ENCODE measurements at regions not wholly inside any gene's neighbourhood (a gene's known extent, or its start where the extent isn't known, plus 50 kb on each side); places are given as distances from the start of the nearest gene placed in this dataset.
"Not testable (repeated sequence)": the region's sequence is repeated elsewhere in the genome, so short reads cannot be mapped to it uniquely, and the experiment has no call there.

DNA sequence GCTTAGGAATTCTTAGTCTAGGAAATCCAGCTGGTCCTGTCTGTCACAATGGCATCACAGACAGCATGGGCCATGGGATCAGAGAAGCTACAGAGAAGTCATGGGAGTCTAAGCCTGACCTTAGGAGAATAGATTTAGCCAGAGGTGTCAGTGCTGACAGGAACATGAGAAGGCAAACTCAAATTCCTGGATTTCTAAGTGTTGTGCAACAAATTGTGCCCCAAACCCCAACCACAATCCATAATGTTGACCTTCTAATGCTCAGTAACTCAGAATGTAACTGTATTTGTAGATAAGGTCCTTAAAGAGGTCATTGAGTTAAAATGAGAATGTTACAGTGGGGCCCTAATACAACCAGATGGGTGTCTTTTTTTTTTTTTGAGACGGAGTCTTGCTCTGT lies 95.9 kb upstream of the RHOBTB1 start:
- Mint-ChIP-seq H3K27ac (no peak overlapping the region), H3K36me3 (no peaks in the 10 kb centered on the region), H3K4me3 (no peak overlapping the region), H3K9me3 (peaks cover 0 to 2% (median 0%) of the 10 kb centered on the region in 6 donors), H3K27me3 (ENCODE audit: low read depth in 3 of 3) (peaks cover 0 to 3% (median 2%) of the 10 kb centered on the region in 3 donors), H3K4me1 (no peaks in the 10 kb centered on the region)
- no peak for DNase-seq

DNA sequence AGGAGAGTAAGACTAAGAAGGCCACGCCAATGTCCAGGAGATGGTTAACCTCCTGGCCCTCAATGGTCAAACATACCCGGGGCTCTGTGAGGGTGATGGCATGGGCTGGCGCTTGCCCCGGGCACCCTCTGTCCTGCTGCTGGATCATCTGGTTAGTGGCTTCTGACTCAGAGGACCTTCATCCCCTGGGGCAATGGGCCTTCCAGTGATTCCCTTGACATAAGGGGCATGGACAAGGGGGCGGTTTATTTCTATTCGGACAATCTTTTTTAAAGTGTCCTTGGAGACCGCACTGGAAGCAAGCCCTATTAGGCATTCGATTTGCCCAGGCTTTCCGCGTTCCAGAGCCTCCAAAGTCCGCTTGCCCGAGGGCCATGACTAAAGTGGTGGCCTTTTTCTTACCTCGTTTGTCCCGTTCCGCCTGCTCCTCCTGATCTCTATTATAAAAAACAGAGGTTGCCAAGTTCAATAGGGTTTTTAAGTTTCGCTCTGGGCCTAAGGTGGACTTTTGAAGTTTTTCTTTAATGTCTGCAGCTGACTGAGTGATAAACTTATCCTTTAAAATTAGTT lies 93.4 kb upstream of the RHOBTB1 start:
- not testable (repeated sequence) for H3K27me3 Mint-ChIP-seq (ENCODE audit: low read depth in 3 of 3); H3K9me3 Mint-ChIP-seq; DNase-seq; H3K4me1 Mint-ChIP-seq; H3K4me3 Mint-ChIP-seq; H3K36me3 Mint-ChIP-seq; H3K27ac Mint-ChIP-seq

DNA sequence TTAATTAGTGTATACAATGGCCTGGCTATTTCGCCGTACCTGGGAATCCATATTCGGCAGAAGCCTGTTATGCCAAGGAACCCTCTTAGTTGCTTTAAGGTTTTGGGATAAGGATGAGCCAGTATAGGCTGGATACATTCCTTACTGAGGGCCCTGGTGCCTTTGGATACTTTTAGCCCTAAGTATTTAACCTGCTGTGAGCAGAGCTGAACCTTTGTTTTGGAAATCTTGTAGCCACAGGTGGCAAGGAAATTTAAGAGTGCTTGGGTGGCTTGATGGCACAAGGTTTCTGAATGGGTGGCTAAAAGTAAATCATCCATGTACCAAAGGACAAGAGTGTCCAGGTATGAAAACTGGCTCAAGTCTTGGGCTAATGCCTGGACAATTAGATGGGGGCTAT lies 92.2 kb upstream of the RHOBTB1 start:
- H3K4me3 Mint-ChIP-seq; H3K36me3 Mint-ChIP-seq; H3K27ac Mint-ChIP-seq; H3K4me1 Mint-ChIP-seq; H3K9me3 Mint-ChIP-seq; H3K27me3 Mint-ChIP-seq (ENCODE audit: low read depth in 3 of 3); DNase-seq: not testable (repeated sequence)

DNA sequence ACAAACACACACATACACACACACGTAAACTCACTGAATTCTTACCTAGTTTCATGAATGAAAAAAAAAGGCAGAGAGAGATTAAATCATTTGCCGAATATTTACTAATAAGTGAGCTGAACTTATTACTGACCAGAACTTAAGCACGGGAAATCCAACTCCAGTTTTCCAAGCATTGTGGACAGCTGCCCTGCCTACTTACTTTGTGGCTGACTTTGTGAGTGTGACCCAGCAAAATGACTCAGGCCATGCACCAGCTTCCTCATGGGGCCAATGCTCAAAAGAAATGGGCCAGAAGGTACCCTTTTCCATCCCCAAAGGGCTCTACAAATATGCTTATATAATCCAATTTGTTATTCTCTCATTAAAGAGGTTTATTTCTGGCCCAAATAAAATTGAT lies 87.4 kb upstream of the RHOBTB1 start:
- no peaks in the 10 kb centered on the region for H3K9me3 Mint-ChIP-seq
- peaks cover 2 to 7% (median 3%) of the 10 kb centered on the region in 3 donors for H3K27me3 Mint-ChIP-seq (ENCODE audit: low read depth in 3 of 3)
- H3K4me1 Mint-ChIP-seq: no peaks in the 10 kb centered on the region
- no peaks in the 10 kb centered on the region for H3K36me3 Mint-ChIP-seq
- H3K4me3 Mint-ChIP-seq: no peak overlapping the region
- H3K27ac Mint-ChIP-seq: no peak overlapping the region
- DNase-seq: no peak

DNA sequence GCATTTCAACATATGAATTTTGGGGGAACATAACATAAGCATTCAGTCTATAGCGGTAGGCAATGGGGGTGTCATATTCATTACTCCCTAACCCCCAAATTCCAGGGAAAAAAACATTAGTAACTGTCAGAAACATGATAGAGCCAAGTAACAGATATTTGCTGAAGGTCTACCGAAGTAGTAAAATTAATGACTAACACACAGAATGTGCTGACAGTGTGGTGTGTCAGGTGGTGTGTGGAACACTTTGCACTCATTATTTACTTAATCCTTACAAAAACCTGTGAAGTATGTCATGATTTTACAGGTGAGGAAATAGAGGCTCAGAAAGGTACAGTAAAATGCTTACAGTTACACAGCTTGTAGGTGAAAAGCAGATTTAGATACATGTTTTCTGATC lies 85.4 kb upstream of the RHOBTB1 start:
- no peaks in the 10 kb centered on the region for H3K9me3 Mint-ChIP-seq
- DNase-seq: no peak
- no peaks in the 10 kb centered on the region for H3K4me1 Mint-ChIP-seq
- H3K27ac Mint-ChIP-seq: no peak overlapping the region
- no peaks in the 10 kb centered on the region for H3K36me3 Mint-ChIP-seq
- H3K4me3 Mint-ChIP-seq: no peak overlapping the region
- peaks cover 0 to 7% (median 0%) of the 10 kb centered on the region in 3 donors for H3K27me3 Mint-ChIP-seq (ENCODE audit: low read depth in 3 of 3)

DNA sequence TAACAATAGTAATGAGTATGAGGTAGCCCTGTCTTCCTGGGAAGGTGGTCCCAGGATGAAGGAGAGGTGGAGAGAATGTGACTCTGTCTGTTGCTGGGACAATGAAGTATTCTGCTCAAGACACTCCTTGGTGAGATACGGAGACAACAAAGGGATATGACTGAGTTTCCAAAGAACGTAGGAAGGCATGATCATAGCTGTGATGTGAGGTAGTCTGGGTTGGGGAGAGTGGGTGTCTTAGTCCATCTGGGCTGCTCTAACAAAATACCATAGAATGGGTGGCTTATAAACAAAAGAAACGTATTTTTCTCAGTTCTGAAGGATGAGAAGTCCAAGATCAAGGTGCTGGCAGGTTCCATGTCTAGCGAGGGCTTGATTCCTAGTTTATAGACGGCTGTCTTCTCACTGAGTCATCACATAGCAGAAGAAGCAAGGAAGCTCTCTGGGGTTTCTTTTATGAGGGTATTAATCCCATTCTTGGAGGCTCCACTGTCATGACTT lies 84.9 kb upstream of the RHOBTB1 start:
- no peaks in the 10 kb centered on the region for H3K4me1 Mint-ChIP-seq
- H3K36me3 Mint-ChIP-seq: no peaks in the 10 kb centered on the region
- no peaks in the 10 kb centered on the region for H3K9me3 Mint-ChIP-seq
- peaks cover 0 to 7% (median 0%) of the 10 kb centered on the region in 3 donors for H3K27me3 Mint-ChIP-seq (ENCODE audit: low read depth in 3 of 3)
- no peak overlapping the region for H3K4me3 Mint-ChIP-seq
- H3K27ac Mint-ChIP-seq: no peak overlapping the region
- DNase-seq: no peak

DNA sequence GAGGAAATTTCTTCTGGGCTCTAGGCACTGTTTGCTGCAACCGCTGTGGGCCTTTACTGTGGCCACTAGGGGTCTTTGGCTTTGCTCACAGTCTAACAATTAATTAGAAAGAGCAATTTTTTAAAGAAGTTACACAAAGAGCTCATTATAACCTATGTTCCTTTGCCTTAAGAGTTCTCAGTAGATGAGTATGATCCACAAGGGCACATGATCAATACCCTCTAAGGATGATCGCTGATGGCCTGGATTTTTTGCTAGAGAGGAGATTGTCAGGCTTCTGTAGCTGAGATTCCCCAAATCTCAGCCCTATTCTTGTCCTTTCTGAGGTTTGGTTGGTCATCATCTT lies 80.8 kb upstream of the RHOBTB1 start:
- H3K4me3 Mint-ChIP-seq: no peak overlapping the region
- H3K9me3 Mint-ChIP-seq: peaks cover 0 to under 1% (median 0%) of the 10 kb centered on the region in 6 donors
- no peak for DNase-seq
- H3K27me3 Mint-ChIP-seq (ENCODE audit: low read depth in 3 of 3): peaks cover 0 to 7% (median 2%) of the 10 kb centered on the region in 3 donors
- no peaks in the 10 kb centered on the region for H3K36me3 Mint-ChIP-seq
- H3K4me1 Mint-ChIP-seq: no peaks in the 10 kb centered on the region
- no peak overlapping the region for H3K27ac Mint-ChIP-seq

DNA sequence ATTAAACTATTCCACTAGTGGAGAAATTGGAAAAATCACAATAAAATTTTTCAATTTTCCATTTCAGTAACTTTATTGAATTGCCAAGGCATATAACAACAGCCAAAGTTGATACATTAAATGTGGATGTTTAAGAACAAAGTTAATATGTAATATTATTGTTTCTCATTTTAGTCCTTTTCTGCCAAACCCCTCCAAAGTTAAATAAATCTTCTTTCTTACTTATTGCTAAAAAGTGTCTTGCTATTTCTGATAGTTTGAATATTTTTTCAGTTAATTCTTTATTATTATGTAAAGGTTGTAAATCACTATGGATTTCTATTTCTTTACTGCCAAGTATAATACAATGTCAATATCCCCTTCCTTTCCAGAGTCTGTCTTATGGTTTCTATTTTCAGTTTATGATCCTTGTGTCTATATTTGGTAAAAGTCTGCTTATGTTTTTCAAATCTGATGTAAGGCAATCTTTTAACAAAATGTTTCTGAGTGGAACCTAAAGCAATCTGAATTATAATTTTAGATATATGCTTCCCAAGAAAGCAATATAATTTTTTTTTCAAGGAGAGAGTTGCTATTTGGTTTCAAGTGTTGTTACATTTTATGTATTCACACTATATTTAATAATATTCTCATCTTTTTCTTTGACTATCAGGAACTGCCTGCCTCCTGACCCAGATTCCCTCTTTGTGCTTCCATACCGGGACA lies 80.3 kb upstream of the RHOBTB1 start:
- DNase-seq: no peak
- H3K27ac Mint-ChIP-seq: no peak overlapping the region
- H3K27me3 Mint-ChIP-seq (ENCODE audit: low read depth in 3 of 3): peaks cover 1 to 7% (median 2%) of the 10 kb centered on the region in 3 donors
- no peak overlapping the region for H3K4me3 Mint-ChIP-seq
- peaks cover 0 to 4% (median 0%) of the 10 kb centered on the region in 6 donors for H3K9me3 Mint-ChIP-seq
- H3K36me3 Mint-ChIP-seq: no peaks in the 10 kb centered on the region
- H3K4me1 Mint-ChIP-seq: no peaks in the 10 kb centered on the region

DNA sequence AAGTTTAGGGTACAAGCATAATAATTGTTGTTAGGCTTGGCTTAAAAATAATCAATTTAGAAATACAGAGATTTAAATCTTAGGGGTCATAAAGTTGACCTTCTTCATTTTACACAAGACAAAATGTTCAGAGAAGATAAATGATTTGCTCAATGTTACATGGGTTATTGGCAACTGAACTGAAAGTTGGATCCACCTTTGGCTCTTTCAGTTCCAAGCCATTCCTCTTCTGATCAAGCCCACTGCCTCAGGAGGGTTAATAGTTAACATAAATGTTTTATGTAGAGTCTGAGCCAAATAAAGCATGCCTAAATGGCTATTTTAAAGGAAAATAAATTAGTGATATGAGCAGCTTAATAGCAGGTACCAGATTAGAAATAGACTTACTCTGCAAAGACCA lies 79.1 kb upstream of the RHOBTB1 start:
- no peak for DNase-seq
- no peak overlapping the region for H3K27ac Mint-ChIP-seq
- no peaks in the 10 kb centered on the region for H3K4me1 Mint-ChIP-seq
- peaks cover 1 to 2% (median 2%) of the 10 kb centered on the region in 3 donors for H3K27me3 Mint-ChIP-seq (ENCODE audit: low read depth in 3 of 3)
- no peaks in the 10 kb centered on the region for H3K36me3 Mint-ChIP-seq
- H3K9me3 Mint-ChIP-seq: peaks cover 0 to 4% (median 0%) of the 10 kb centered on the region in 6 donors
- H3K4me3 Mint-ChIP-seq: no peak overlapping the region

DNA sequence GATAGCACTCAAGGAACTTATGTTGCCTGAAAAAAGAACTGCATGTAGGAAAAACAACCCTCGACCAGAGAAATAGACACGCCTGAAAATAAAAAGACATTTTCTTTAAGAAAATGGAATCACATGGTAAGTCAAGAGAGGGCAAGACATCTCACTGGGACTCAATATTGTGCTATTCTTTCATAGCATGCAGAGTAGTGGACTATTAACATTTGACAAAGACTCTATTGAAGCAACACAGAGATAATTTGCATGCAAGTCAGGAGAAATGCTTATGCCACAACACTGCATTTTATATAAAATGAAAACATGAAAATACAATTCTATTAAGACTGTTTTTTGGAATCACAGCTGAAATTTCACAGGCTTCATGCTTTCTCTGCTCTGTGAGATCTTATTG lies 77.9 kb upstream of the RHOBTB1 start:
- Mint-ChIP-seq H3K4me1 (no peaks in the 10 kb centered on the region), H3K4me3 (no peak overlapping the region), H3K36me3 (no peaks in the 10 kb centered on the region), H3K27me3 (ENCODE audit: low read depth in 3 of 3) (peaks cover 0 to 2% (median 1%) of the 10 kb centered on the region in 3 donors), H3K9me3 (peaks cover 0 to 4% (median 0%) of the 10 kb centered on the region in 6 donors), H3K27ac (no peak overlapping the region)
- no peak for DNase-seq

DNA sequence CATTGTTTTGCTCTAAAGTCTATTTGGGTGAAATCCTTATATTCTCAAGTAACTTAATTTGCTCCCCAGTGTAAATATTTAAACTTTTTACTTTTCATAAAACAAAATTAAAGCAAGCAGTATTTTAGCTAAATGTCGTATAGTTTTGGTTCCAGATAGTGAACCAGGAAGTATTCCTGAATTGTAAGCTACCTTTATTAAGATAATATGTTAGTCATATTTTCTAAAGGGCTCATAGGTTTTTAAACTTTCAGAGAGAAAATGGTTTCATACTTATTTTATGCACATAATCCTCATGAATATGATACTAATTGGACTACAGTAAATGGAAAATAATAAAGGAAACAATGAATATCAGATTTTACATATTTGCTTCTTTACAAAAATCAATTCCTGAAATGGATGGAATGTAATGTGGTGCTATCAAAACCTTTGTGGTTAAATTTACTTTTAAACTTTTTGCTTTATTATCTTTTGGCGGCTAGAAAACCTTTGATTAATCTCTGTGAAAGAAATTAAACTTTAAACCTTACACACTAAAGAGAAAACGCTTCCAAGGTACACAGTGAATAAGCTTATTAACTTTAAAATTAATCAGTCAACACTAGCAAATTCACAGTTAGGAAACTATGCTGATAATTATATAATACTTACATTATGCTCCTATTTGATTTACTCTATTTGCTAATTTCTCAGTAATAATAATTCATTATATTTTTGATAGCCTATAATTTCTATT lies 76.6 kb upstream of the RHOBTB1 start:
- Mint-ChIP-seq H3K4me1 (no peaks in the 10 kb centered on the region), H3K27ac (no peak overlapping the region), H3K9me3 (peaks cover 0 to 4% (median 0%) of the 10 kb centered on the region in 6 donors), H3K27me3 (ENCODE audit: low read depth in 3 of 3) (peaks cover 1 to 5% (median 5%) of the 10 kb centered on the region in 3 donors), H3K4me3 (no peak overlapping the region), H3K36me3 (no peaks in the 10 kb centered on the region)
- DNase-seq: no peak

DNA sequence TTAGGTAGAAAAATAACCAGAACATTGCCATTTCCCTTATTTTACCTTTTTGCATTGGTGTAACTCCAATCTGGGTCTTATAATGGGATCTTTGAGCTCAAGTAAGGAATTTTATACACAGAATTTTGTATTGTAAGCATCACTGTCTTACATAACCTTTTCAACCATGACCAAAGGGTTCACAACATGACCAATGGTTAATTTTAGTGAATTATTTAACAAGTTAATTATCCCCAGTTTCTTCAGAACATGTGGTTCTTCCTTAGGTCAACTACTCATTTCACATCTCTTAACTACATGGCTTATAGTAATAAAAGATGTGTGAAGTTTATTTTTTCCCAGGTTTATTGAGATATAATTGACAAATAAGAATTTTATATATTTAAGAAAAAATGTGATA lies 74.2 kb upstream of the RHOBTB1 start:
- Mint-ChIP-seq H3K9me3 (peaks cover 0 to 4% (median 0%) of the 10 kb centered on the region in 6 donors), H3K27ac (no peak overlapping the region), H3K4me3 (no peak overlapping the region), H3K4me1 (no peaks in the 10 kb centered on the region), H3K36me3 (no peaks in the 10 kb centered on the region), H3K27me3 (ENCODE audit: low read depth in 3 of 3) (peaks cover 1 to 10% (median 5%) of the 10 kb centered on the region in 3 donors)
- DNase-seq: no peak

DNA sequence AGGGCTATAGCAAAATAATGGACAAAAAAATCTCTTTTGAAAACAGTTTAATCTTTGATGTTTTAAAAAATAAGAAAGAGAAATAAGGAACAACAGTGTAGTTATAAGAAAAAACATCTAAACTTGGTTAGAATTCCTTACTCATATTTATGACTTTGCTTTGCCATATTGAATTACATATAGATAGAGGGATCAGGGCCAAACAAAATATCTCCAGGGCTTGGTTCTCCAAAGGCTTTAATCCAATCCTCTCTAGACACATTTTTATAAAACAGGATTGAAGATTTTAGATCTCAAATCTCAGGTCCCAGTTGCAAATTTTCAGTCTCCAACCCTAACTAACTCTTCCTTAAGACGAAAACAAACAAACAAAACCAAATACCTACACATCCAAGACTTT lies 72.6 kb upstream of the RHOBTB1 start:
- no peak for DNase-seq
- peaks cover 1 to 11% (median 3%) of the 10 kb centered on the region in 3 donors for H3K27me3 Mint-ChIP-seq (ENCODE audit: low read depth in 3 of 3)
- H3K36me3 Mint-ChIP-seq: no peaks in the 10 kb centered on the region
- no peak overlapping the region for H3K27ac Mint-ChIP-seq
- no peak overlapping the region for H3K4me3 Mint-ChIP-seq
- peaks cover 0 to 4% (median 0%) of the 10 kb centered on the region in 6 donors for H3K9me3 Mint-ChIP-seq
- H3K4me1 Mint-ChIP-seq: no peaks in the 10 kb centered on the region

DNA sequence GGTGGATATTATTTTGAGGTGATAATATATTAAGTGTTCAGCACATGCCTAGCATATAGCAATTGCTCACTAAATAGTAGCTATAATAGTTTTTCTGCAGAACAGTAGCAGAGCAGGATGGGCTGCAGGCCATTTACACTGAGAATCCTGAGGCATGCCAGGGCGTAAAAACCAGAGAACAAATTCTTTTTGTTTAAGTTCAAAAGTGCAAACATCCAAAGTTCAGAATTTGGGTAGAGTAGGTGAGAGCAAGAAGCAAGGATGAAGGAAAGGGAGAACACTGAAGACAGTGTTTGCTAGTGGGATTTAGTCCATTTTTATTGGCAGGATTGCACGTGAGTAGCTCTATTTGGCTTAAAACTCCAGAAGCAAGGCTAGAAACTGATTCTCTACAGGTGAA lies 72.0 kb upstream of the RHOBTB1 start:
- Mint-ChIP-seq H3K36me3 (no peaks in the 10 kb centered on the region), H3K4me3 (no peak overlapping the region), H3K27me3 (ENCODE audit: low read depth in 3 of 3) (peaks cover 1 to 11% (median 3%) of the 10 kb centered on the region in 3 donors), H3K9me3 (peaks cover 0 to 4% (median 0%) of the 10 kb centered on the region in 6 donors), H3K4me1 (no peaks in the 10 kb centered on the region), H3K27ac (no peak overlapping the region)
- DNase-seq: no peak
